ENCODE measurements at regions not wholly inside any gene's neighbourhood (a gene's known extent, or its start where the extent isn't known, plus 50 kb on each side); places are given as distances from the start of the nearest gene placed in this dataset.

DNA sequence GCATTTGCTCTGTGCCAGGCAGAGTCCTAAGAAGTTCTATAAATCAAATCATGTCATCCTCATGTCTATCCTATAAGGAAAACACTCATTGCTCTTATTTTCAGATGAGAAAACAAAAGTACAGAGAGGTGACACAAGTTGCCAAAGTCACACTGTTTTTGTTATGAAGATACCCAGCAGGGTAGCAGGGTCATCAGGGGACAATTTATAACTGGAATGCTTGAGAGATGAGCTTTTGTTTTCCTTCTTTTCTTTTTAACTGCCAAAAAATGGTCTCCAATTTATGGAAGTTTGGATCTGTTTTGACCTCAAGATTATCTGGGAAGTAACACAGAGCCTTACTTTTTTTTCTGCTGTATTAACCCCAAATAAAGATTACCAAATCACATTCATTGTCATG, 354.1 kb downstream of the SUCLA2 start:
- BruUV-seq (replicated peaks) = no TSS peak
- POLR2A ChIA-PET = no interaction called here
- FAIRE-seq = no peak

More for the DNA sequence above, 354.1 kb downstream of the SUCLA2 start:
- H3K27ac ChIP-seq (ENCODE audit: insufficient read depth, low read depth, low read length) = no peak overlapping the region
- H3K27me3 ChIP-seq (ENCODE audit: control insufficient read depth in 2 of 2, insufficient read depth in 2 of 2, low read length in 2 of 2) = no peaks in the 10 kb centered on the region
- H3K4me1 ChIP-seq (ENCODE audit: control insufficient read depth, extremely low read depth, insufficient read depth, low read length) = no peaks in the 10 kb centered on the region
- no peak for DNase-seq (ENCODE audit: low read depth, low spot score)
- CTCF ChIA-PET = no interaction called here
- H3K9ac ChIP-seq (replicated peaks; ENCODE audit: extremely low read depth, insufficient read depth, low read length) = no peak overlapping the region
- dilution Hi-C loops (cut with MboI; ENCODE audit: extremely low pct_ligation_motif_present, low sequenced_read_pairs) (no loop called here), intact Hi-C loops (cut with micrococcal nuclease) (no loop called here)
- no peak overlapping the region for H2AFZ ChIP-seq (ENCODE audit: low read depth, low read length)
- no peak overlapping the region for H3K4me3 ChIP-seq (replicated peaks in 1 of 3; ENCODE audit: insufficient read depth in 1 of 3, low read depth in 1 of 3, low read length in 3 of 3)
- no peaks in the 10 kb centered on the region for H4K20me1 ChIP-seq (replicated peaks; ENCODE audit: control insufficient read depth, extremely low read depth, insufficient read depth, low read length)
- no peaks in the 10 kb centered on the region for H3K36me3 ChIP-seq (ENCODE audit: control insufficient read depth in 2 of 2, extremely low read depth in 1 of 2, insufficient read depth in 2 of 2, low read length in 2 of 2)
- no peaks in the 10 kb centered on the region for H3K9me1 ChIP-seq (replicated peaks; ENCODE audit: control insufficient read depth, extremely low read depth, insufficient read depth, low read length)
- no peaks in the 10 kb centered on the region for H3K79me2 ChIP-seq (ENCODE audit: control insufficient read depth, insufficient read depth, low read length)
- H3K9me3 ChIP-seq (replicated peaks; ENCODE audit: control insufficient read depth, insufficient read depth, low read length) = no peaks in the 10 kb centered on the region
- TF ChIP-seq POLR2AphosphoS5 (IDR thresholded peaks at IDR 0.05; ENCODE audit: insufficient read depth, low read depth, low read length) (no peak), FOS (IDR thresholded peaks at IDR 0.05; ENCODE audit: borderline replicate concordance, insufficient read depth, low read length) (no peak), JUN (IDR thresholded peaks at IDR 0.05; ENCODE audit: borderline replicate concordance, insufficient read depth, insufficient read length, low read depth) (no peak), MYC (IDR thresholded peaks at IDR 0.05; ENCODE audit: low read depth, low read length) (no peak), POLR2A (IDR thresholded peaks at IDR 0.05; ENCODE audit: low read depth, low read length) (no peak), EZH2 (IDR thresholded peaks at IDR 0.05; ENCODE audit: borderline replicate concordance, low read depth, low read length, severe bottlenecking) (no peak), GATA2 (IDR thresholded peaks at IDR 0.05; ENCODE audit: insufficient read depth, insufficient read length, low read depth, low read length) (no peak)
- TF ChIP-seq, protein P1, sequence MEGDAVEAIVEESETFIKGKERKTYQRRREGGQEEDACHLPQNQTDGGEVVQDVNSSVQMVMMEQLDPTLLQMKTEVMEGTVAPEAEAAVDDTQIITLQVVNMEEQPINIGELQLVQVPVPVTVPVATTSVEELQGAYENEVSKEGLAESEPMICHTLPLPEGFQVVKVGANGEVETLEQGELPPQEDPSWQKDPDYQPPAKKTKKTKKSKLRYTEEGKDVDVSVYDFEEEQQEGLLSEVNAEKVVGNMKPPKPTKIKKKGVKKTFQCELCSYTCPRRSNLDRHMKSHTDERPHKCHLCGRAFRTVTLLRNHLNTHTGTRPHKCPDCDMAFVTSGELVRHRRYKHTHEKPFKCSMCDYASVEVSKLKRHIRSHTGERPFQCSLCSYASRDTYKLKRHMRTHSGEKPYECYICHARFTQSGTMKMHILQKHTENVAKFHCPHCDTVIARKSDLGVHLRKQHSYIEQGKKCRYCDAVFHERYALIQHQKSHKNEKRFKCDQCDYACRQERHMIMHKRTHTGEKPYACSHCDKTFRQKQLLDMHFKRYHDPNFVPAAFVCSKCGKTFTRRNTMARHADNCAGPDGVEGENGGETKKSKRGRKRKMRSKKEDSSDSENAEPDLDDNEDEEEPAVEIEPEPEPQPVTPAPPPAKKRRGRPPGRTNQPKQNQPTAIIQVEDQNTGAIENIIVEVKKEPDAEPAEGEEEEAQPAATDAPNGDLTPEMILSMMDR (IDR thresholded peaks at IDR 0.05; ENCODE audit: extremely low read depth in 1 of 2, insufficient read depth in 1 of 2, low read depth in 1 of 2, low read length in 2 of 2) = no peak
- TF ChIP-seq, protein P2, sequence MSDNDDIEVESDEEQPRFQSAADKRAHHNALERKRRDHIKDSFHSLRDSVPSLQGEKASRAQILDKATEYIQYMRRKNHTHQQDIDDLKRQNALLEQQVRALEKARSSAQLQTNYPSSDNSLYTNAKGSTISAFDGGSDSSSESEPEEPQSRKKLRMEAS (IDR thresholded peaks at IDR 0.05; ENCODE audit: insufficient read depth, insufficient read length) = no peak
- H3K4me2 ChIP-seq (ENCODE audit: insufficient read depth, low read length) = no peak overlapping the region
